ENCODE measurements at regions not wholly inside any gene's neighbourhood (a gene's known extent, or its start where the extent isn't known, plus 50 kb on each side); places are given as distances from the start of the nearest gene placed in this dataset.
A peak's percentile ranks its signal among the peaks of the same experiment; 100 is the strongest.

GRCh38 chr5:90066920-90067319, 342.6 kb downstream of the CETN3 start:
- TF ChIP-seq CSRNP3 (CRISPR knock-in tag; IDR thresholded peaks at IDR 0.05) (no peak), ZNF8 (CRISPR knock-in tag; IDR thresholded peaks at IDR 0.05) (peak; percentile 90), ISL1 (CRISPR knock-in tag; IDR thresholded peaks at IDR 0.05) (no peak), PATZ1 (CRISPR knock-in tag; IDR thresholded peaks at IDR 0.05; ENCODE audit: borderline replicate concordance) (no peak)
- no peak for ATAC-seq

- peak; percentile 68 for ATAC-seq
- TF ChIP-seq GLIS3 (CRISPR knock-in tag; IDR thresholded peaks at IDR 0.05) (no peak), RARB (CRISPR knock-in tag; IDR thresholded peaks at IDR 0.05) (no peak), ZC3H10 (CRISPR knock-in tag; IDR thresholded peaks at IDR 0.05) (no peak), ARNTL (CRISPR knock-in tag; IDR thresholded peaks at IDR 0.05; ENCODE audit: borderline replicate concordance, low read depth) (no peak), PPARA (CRISPR knock-in tag; IDR thresholded peaks at IDR 0.05; ENCODE audit: borderline replicate concordance) (no peak), CSDC2 (CRISPR knock-in tag; IDR thresholded peaks at IDR 0.05) (no peak), PATZ1 (CRISPR knock-in tag; IDR thresholded peaks at IDR 0.05; ENCODE audit: borderline replicate concordance) (no peak), ZNF565 (CRISPR knock-in tag; conservative IDR thresholded peaks at IDR 0.05; ENCODE audit: low read depth) (no peak), ESRRG (CRISPR knock-in tag; IDR thresholded peaks at IDR 0.05) (peak; percentile 75; the same call in 1 of the 2 replicates), SNAI2 (CRISPR knock-in tag; IDR thresholded peaks at IDR 0.05) (no peak), TSHZ2 (CRISPR knock-in tag; IDR thresholded peaks at IDR 0.05) (0 out of 2 replicates have a peak, but pooled peaks have one; percentile 26), ZFP30 (CRISPR knock-in tag; IDR thresholded peaks at IDR 0.05) (no peak), ZNF70 (CRISPR knock-in tag; IDR thresholded peaks at IDR 0.05) (no peak), POU6F1 (CRISPR knock-in tag; IDR thresholded peaks at IDR 0.05; ENCODE audit: borderline replicate concordance, low read depth) (0 out of 2 replicates have a peak, but pooled peaks have one; percentile 55), CSRNP3 (CRISPR knock-in tag; IDR thresholded peaks at IDR 0.05) (no peak), TCF4 (CRISPR knock-in tag; IDR thresholded peaks at IDR 0.05; ENCODE audit: borderline replicate concordance) (peak; percentile 49; the same call in 1 of the 2 replicates), ZNF8 (CRISPR knock-in tag; IDR thresholded peaks at IDR 0.05) (no peak), ISL1 (CRISPR knock-in tag; IDR thresholded peaks at IDR 0.05) (peak; percentile 96), ZFP3 (CRISPR knock-in tag; IDR thresholded peaks at IDR 0.05) (no peak), TOX (CRISPR knock-in tag; IDR thresholded peaks at IDR 0.05; ENCODE audit: borderline replicate concordance) (no peak), OSR1 (CRISPR knock-in tag; IDR thresholded peaks at IDR 0.05) (no peak)
- TF ChIP-seq, protein P1, sequence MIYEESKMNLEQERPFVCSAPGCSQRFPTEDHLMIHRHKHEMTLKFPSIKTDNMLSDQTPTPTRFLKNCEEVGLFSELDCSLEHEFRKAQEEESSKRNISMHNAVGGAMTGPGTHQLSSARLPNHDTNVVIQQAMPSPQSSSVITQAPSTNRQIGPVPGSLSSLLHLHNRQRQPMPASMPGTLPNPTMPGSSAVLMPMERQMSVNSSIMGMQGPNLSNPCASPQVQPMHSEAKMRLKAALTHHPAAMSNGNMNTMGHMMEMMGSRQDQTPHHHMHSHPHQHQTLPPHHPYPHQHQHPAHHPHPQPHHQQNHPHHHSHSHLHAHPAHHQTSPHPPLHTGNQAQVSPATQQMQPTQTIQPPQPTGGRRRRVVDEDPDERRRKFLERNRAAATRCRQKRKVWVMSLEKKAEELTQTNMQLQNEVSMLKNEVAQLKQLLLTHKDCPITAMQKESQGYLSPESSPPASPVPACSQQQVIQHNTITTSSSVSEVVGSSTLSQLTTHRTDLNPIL (CRISPR knock-in tag; IDR thresholded peaks at IDR 0.05; ENCODE audit: low read depth): peak; percentile 78
Observed at GRCh38 chr5:90056911-90057705, 352.4 kb downstream of the CETN3 start.
